ENCODE measurements at regions not wholly inside any gene's neighbourhood (a gene's known extent, or its start where the extent isn't known, plus 50 kb on each side); places are given as distances from the start of the nearest gene placed in this dataset.

DNA sequence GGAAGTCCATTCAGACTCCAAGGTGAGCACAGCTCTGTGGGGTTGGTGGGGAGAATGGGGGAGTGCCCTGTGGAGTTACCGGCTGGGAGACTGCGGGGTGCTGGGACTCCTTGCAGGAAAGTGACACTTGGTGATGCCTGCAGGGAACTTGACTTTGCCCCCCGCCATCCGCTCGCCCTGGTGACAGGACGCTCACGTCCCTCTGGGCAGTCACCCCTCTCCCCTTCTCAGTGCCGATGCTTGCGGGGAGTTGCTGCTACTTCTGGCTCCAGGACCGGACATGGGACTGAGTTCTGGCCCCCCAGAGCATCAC, 209.5 kb upstream of the C1orf174 start:
- TF ChIP-seq, protein P1, sequence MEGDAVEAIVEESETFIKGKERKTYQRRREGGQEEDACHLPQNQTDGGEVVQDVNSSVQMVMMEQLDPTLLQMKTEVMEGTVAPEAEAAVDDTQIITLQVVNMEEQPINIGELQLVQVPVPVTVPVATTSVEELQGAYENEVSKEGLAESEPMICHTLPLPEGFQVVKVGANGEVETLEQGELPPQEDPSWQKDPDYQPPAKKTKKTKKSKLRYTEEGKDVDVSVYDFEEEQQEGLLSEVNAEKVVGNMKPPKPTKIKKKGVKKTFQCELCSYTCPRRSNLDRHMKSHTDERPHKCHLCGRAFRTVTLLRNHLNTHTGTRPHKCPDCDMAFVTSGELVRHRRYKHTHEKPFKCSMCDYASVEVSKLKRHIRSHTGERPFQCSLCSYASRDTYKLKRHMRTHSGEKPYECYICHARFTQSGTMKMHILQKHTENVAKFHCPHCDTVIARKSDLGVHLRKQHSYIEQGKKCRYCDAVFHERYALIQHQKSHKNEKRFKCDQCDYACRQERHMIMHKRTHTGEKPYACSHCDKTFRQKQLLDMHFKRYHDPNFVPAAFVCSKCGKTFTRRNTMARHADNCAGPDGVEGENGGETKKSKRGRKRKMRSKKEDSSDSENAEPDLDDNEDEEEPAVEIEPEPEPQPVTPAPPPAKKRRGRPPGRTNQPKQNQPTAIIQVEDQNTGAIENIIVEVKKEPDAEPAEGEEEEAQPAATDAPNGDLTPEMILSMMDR (IDR thresholded peaks at IDR 0.05; ENCODE audit: borderline replicate concordance, extremely low read depth, low read length, poor library complexity, severe bottlenecking), result no peak
- no peak for TF ChIP-seq EZH2 (IDR thresholded peaks at IDR 0.05; ENCODE audit: borderline replicate concordance, low read depth, low read length, severe bottlenecking)

Data from DND-41 (cell line).